K562 (cell line): ENCODE measurements at regions not wholly inside any gene's neighbourhood (a gene's known extent, or its start where the extent isn't known, plus 50 kb on each side); places are given as distances from the start of the nearest gene placed in this dataset.

Experiments
- ATAC-seq: fragments of 200-7000 bp; cut with Tn5 transposase; 3 replicates; pipeline ENCODE4 v1.9.1; 2020; ENCODE audit warnings: moderate library complexity
- BruUV-seq: library from RNA; stranded (reverse); fragments of 400-500 nt; replicated peaks from 2 replicates; lab custom pipeline; 2021; lab: Mats Ljungman, UMichigan
- CTCF ChIA-PET: fragments of 300-600 bp; formaldehyde crosslinking; extraction: SDS; loops from one replicate; lab custom pipeline; 2021; ENCODE audit warnings: low intra/inter-chr PET ratio; lab: Yijun Ruan, JAX
- POLR2A ChIA-PET: fragments of 300-600, 350-650 bp; sonication (Branson Sonifier 250); formaldehyde crosslinking; extraction: SDS; loops from one replicate; lab custom pipeline; 2021; ENCODE audit warnings: antibody characterized with exemption, inconsistent platforms; lab: Yijun Ruan, JAX
- DNase-seq, 4 experiments: peaks; one replicate each; pipeline versions ENCODE4 v3.0.0 to v3.0.0-alpha.2; 2011 to 2018; ENCODE audit warnings: low spot score in 3 of 4, mixed read lengths in 3 of 4; ENCODE audit errors: extremely low read depth in 1 of 4
- FAIRE-seq: peaks from 2 replicates; lab custom pipeline; 2011; peaks lifted over from hg19 to GRCh38; lab: Jason Lieb, UNC
- H2AFZ ChIP-seq: 2 replicates; pipeline ENCODE4 v1.6.0; 2011; ENCODE audit warnings: low read depth, low read length, control low read depth, inconsistent platforms
- H3K27ac ChIP-seq: fragments of 200-600 bp; 3 replicates; pipeline ENCODE4 v1.8.0; 2011; ENCODE audit warnings: low read depth, mild to moderate bottlenecking, control low read depth, inconsistent platforms, low read length, moderate library complexity, mixed read lengths; ENCODE audit errors: extremely low read depth
- H3K27me3 ChIP-seq, 2 experiments: fragments of 300-600 bp in 1 of 2; 2 replicates in 1 of 2; 3 replicates in 1 of 2; pipeline versions ENCODE4 v1.6.0 to v1.8.0; 2011; ENCODE audit warnings: inconsistent platforms in 2 of 2, low read length in 2 of 2, mild to moderate bottlenecking in 1 of 2, mixed read lengths in 1 of 2, moderate library complexity in 1 of 2; ENCODE audit not compliant: control insufficient read depth in 2 of 2, insufficient read depth in 2 of 2
- H3K36me3 ChIP-seq: fragments of 300-600 bp; 3 replicates; pipeline ENCODE4 v1.8.0; 2011; ENCODE audit warnings: mild to moderate bottlenecking, low read length, inconsistent platforms; ENCODE audit not compliant: control insufficient read depth, insufficient read depth
- H3K4me1 ChIP-seq, 2 experiments: fragments of 200-600 bp in 1 of 2; replicated peaks in 1 of 2; 2 replicates in 1 of 2; 3 replicates in 1 of 2; pipeline versions ENCODE4 v1.5.1 to v1.8.0; 2011; ENCODE audit warnings: inconsistent platforms in 2 of 2, low read length in 2 of 2, mild to moderate bottlenecking in 1 of 2, mixed read lengths in 1 of 2, moderate library complexity in 1 of 2; ENCODE audit not compliant: control insufficient read depth in 2 of 2, insufficient read depth in 2 of 2
- H3K4me2 ChIP-seq: 2 replicates; pipeline ENCODE4 v1.6.1; 2011; ENCODE audit warnings: low read length, control low read depth, inconsistent platforms, mixed read lengths; ENCODE audit not compliant: insufficient read depth
- H3K4me3 ChIP-seq: fragments of 200-600 bp; sonication (generic), shearing (Covaris generic); 2 replicates; pipeline ENCODE4 v1.5.1; 2016; ENCODE audit warnings: control low read depth, inconsistent platforms
- H3K79me2 ChIP-seq: fragments of 200-600 bp; 3 replicates; pipeline ENCODE4 v1.8.0; 2011; ENCODE audit warnings: low read length, inconsistent platforms; ENCODE audit not compliant: control insufficient read depth, insufficient read depth
- H3K9ac ChIP-seq, 2 experiments: 2 replicates each; pipeline versions ENCODE4 v1.6.0 to v1.6.1; 2011; ENCODE audit warnings: low read depth in 2 of 2, low read length in 2 of 2, control low read depth in 1 of 2, inconsistent platforms in 1 of 2, mild to moderate bottlenecking in 1 of 2, mixed read lengths in 1 of 2; ENCODE audit not compliant: insufficient read depth in 1 of 2
- H3K9me1 ChIP-seq: one replicate; pipeline ENCODE4 v1.6.0; 2011; ENCODE audit warnings: inconsistent platforms, mild to moderate bottlenecking, low read length, moderate library complexity; ENCODE audit not compliant: control insufficient read depth, insufficient read depth
- H3K9me3 ChIP-seq: replicated peaks from 2 replicates; pipeline ENCODE4 v1.5.1; 2011; ENCODE audit warnings: low read depth, low read length, inconsistent platforms; ENCODE audit not compliant: control insufficient read depth, insufficient read depth
- H4K20me1 ChIP-seq: replicated peaks from 2 replicates; pipeline ENCODE4 v1.6.1; 2011; ENCODE audit warnings: low read length, inconsistent platforms, mixed read lengths; ENCODE audit not compliant: control insufficient read depth, insufficient read depth
- BACH1 ChIP-seq: fragments of 200-800 bp; sonication (Bioruptor generic); IDR thresholded peaks from 2 replicates; pipeline ENCODE4 v1.6.1; 2016; ENCODE audit warnings: missing genetic modification characterization, missing compliant biosample characterization
- C11orf30 ChIP-seq: fragments of 450-650 bp; IDR thresholded peaks from 2 replicates; pipeline ENCODE4 v1.6.1; 2016; ENCODE audit warnings: low read depth, mild to moderate bottlenecking
- CCAR2 ChIP-seq: fragments of 200-400 bp; formaldehyde crosslinking; IDR thresholded peaks from 2 replicates; pipeline ENCODE4 v1.6.1; 2017; ENCODE audit warnings: mild to moderate bottlenecking, low read depth, low read length
- ZNF282 ChIP-seq: sonication (generic); formaldehyde crosslinking; IDR thresholded peaks from 2 replicates; pipeline ENCODE4 v1.8.1; 2023; ENCODE audit warnings: missing genetic modification reagents
- ZNF311 ChIP-seq: fragments of 250-450 bp; sonication (Bioruptor Pico); IDR thresholded peaks from 2 replicates; pipeline ENCODE4 v1.4.0; 2020; ENCODE audit warnings: mild to moderate bottlenecking, moderate library complexity
- ZNF445 ChIP-seq: fragments of 250-450 bp; sonication (Bioruptor Pico); IDR thresholded peaks from 2 replicates; pipeline ENCODE4 v1.4.0; 2020; ENCODE audit warnings: low read depth, mild to moderate bottlenecking, moderate library complexity
- ZNF668 ChIP-seq: fragments of 250-450 bp; sonication (Bioruptor Pico); IDR thresholded peaks from 2 replicates; pipeline ENCODE4 v1.8.0; 2022; ENCODE audit warnings: mild to moderate bottlenecking, inconsistent platforms
- ZNF79 ChIP-seq: fragments of 250-450 bp; sonication (Bioruptor Pico); IDR thresholded peaks from 2 replicates; pipeline ENCODE4 v1.4.0; 2020; ENCODE audit warnings: low read depth, mild to moderate bottlenecking, moderate library complexity
- in situ Hi-C: fragments of 300-500 bp; cut with MboI; formaldehyde crosslinking; loops from 4 replicates; pipeline ENCODE4 v1.15.0; 2018; ENCODE audit warnings: inconsistent platforms, mixed read lengths
- intact Hi-C: fragments of 100-400 bp; cut with micrococcal nuclease; formaldehyde crosslinking; loops from 2 replicates; pipeline ENCODE4 v1.14.2; 2022
- TF ChIP-seq, protein P1 (sequence below): IDR thresholded peaks from 2 replicates; pipeline ENCODE4 v1.6.1; 2011; ENCODE audit not compliant: insufficient read length; ENCODE audit errors: extremely low read depth
- TF ChIP-seq, protein P2 (sequence below): sonication (generic); formaldehyde crosslinking; IDR thresholded peaks from 2 replicates; pipeline ENCODE4 v1.8.0; 2022; ENCODE audit warnings: mild to moderate bottlenecking, missing genetic modification reagents

DNA sequence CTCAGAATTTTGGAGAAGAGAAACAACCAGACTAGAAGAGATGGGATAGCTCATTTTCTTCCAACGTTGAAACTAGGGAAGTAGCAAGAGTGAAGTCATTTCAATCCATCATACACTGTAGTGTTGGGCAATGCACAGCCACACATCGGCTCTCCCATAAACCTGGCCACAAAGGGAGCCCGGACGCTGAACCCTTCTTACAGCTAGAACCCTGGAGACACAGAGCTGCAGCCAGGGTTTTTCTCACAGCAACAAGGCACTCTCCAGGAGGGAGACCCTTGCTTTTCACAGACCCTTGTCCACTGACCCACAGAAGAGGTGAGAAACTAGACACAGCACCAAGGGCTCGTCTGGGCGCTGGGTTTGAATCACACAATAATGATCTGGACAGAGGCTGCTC lies 101.4 kb upstream of the FSTL4 start (continued):
- TF ChIP-seq ZNF79 (CRISPR knock-in tag) (no peak), C11orf30 (no peak), CCAR2 (no peak), BACH1 (tag) (no peak)
- TF ChIP-seq, protein P1, sequence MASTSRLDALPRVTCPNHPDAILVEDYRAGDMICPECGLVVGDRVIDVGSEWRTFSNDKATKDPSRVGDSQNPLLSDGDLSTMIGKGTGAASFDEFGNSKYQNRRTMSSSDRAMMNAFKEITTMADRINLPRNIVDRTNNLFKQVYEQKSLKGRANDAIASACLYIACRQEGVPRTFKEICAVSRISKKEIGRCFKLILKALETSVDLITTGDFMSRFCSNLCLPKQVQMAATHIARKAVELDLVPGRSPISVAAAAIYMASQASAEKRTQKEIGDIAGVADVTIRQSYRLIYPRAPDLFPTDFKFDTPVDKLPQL = no peak
- TF ChIP-seq, all 486 proteins: peak for 0

DNA sequence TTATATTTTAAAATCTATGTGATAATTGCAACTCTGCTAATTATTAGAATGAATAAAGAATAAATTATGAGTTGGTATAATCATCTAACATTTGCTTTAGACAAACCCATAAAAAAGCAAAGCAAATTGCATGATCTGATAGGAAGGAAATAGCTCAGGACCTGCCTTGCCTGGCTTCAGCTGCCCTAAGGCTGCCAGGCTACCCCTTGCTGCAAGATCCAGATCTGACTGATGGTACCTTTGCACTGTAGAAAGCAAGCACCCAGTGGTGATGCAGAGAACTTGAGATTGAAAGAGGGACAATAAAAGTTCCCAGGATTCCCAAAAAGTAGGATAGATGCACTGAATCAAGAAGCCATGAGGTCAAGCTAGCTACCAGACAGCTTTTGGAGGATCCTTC lies 100.9 kb upstream of the FSTL4 start:
- Histone ChIP-seq H3K4me2 (no peak overlapping the region), H3K9me1 (no peaks in the 10 kb centered on the region), H4K20me1 (no peaks in the 10 kb centered on the region), H3K27ac (no peak overlapping the region), H3K4me1 (no peaks in the 10 kb centered on the region; a peak in 1 of 5 replicates), H3K79me2 (no peaks in the 10 kb centered on the region), H3K4me3 (no peak overlapping the region), H3K9me3 (no peaks in the 10 kb centered on the region), H3K9ac (no peak overlapping the region), H3K36me3 (no peaks in the 10 kb centered on the region), H2AFZ (no peak overlapping the region), H3K27me3 (peaks cover 0 to 7% of the 10 kb centered on the region in 2 experiments; a peak in 2 of 5 replicates)
- in situ Hi-C loops = no loop called here
- DNase-seq (no peak), ATAC-seq (no peak), FAIRE-seq (no peak)
- intact Hi-C loops = no loop called here
- ChIA-PET POLR2A (interaction anchor here (0.5 to 0.7 kb wide), 2 partner anchors 11 to 176 kb away, joined by 3 to 4 read pairs; no protein-coding TSS in a partner anchor), CTCF (no interaction called here)
- TF ChIP-seq, protein P2, sequence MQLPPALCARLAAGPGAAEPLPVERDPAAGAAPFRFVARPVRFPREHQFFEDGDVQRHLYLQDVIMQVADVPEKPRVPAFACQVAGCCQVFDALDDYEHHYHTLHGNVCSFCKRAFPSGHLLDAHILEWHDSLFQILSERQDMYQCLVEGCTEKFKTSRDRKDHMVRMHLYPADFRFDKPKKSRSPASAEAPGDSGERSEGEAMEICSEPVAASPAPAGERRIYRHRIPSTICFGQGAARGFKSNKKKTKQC (CRISPR knock-in tag) = no peak
- TF ChIP-seq, protein P1 = no peak
- TF ChIP-seq ZNF445 (CRISPR knock-in tag) = no peak
- TF ChIP-seq ZNF311 (CRISPR knock-in tag) = no peak
- no peak for TF ChIP-seq ZNF282 (CRISPR knock-in tag)
- no peak for TF ChIP-seq ZNF668
- no TSS peak for BruUV-seq
